Lower leg skin (tissue), 4 donors: ENCODE measurements at regions not wholly inside any gene's neighbourhood (a gene's known extent, or its start where the extent isn't known, plus 50 kb on each side); places are given as distances from the start of the nearest gene placed in this dataset.

Experiments
- DNase-seq, 2 donors: peaks; one replicate each; pipeline ENCODE4 v3.0.0-alpha.2; 2019; ENCODE audit warnings: low spot score in 2 of 2
- H3K4me3 ChIP-seq: fragments of 200-600 bp; sonication (generic); 2 replicates; pipeline ENCODE4 v1.5.1; 2017; ENCODE audit warnings: mild to moderate bottlenecking, low read depth; ENCODE audit not compliant: poor library complexity, severe bottlenecking
- CTCF ChIP-seq, 3 donors: fragments of 450-650 bp; IDR thresholded peaks; one replicate each; pipeline ENCODE4 v1.5.1; 2016; ENCODE audit warnings: antibody characterized with exemption in 3 of 3, mild to moderate bottlenecking in 3 of 3, moderate library complexity in 2 of 3
- POLR2A ChIP-seq, 2 donors: fragments of 450-650 bp; IDR thresholded peaks; one replicate each; pipeline ENCODE4 v1.6.1; 2016 to 2017; ENCODE audit warnings: antibody characterized with exemption in 2 of 2, mild to moderate bottlenecking in 1 of 2, moderate library complexity in 1 of 2
- WGBS, 2 donors: methylation state at CpG; one replicate each; pipeline ENCODE4 v1.1.5; 2018; 5-methylcytosine and 5-hydroxymethylcytosine counted together
- intact Hi-C: fragments of 100-400 bp; cut with DNase I; formaldehyde crosslinking; loops from one replicate; pipeline ENCODE4 v1.15.0; 2023; ENCODE audit warnings: low total_unique reads

GRCh38 chr4:85406185-85406584, 68.8 kb upstream of the ARHGAP24 start:
- no peak overlapping the region for H3K4me3 ChIP-seq
- TF ChIP-seq POLR2A (IDR thresholded peaks at IDR 0.05) (no peak), CTCF (IDR thresholded peaks at IDR 0.05) (no peak)
- no peak for DNase-seq
- intact Hi-C loops = no loop called here
- WGBS, 2 donors = 69 to 73% methylated on average over 2 of the region's 2 CpGs

- WGBS, 2 donors = 87 to 89% methylated on average over 3 of the region's 3 CpGs
- intact Hi-C loops = no loop called here
- TF ChIP-seq CTCF (IDR thresholded peaks at IDR 0.05) (no peak), POLR2A (IDR thresholded peaks at IDR 0.05) (no peak)
- no peak for DNase-seq
- no peak overlapping the region for H3K4me3 ChIP-seq
Measured at GRCh38 chr4:85407546-85407945, 67.4 kb upstream of the ARHGAP24 start.

- H3K4me3 ChIP-seq = no peak overlapping the region
- intact Hi-C loops = no loop called here
- WGBS, 2 donors = 95 to 96% methylated on average over 1 of the region's 1 CpG
- TF ChIP-seq CTCF (IDR thresholded peaks at IDR 0.05) (no peak), POLR2A (IDR thresholded peaks at IDR 0.05) (no peak)
- DNase-seq = no peak
Measured at GRCh38 chr4:85408301-85408700, 66.6 kb upstream of the ARHGAP24 start.

- no peak for TF ChIP-seq POLR2A (IDR thresholded peaks at IDR 0.05)
- TF ChIP-seq CTCF (IDR thresholded peaks at IDR 0.05) = no peak
- intact Hi-C loops = no loop called here
- WGBS, 2 donors = 86 to 93% methylated on average over 2 of the region's 2 CpGs
- DNase-seq = no peak
- no peak overlapping the region for H3K4me3 ChIP-seq
Measured at GRCh38 chr4:85409251-85409650, 65.7 kb upstream of the ARHGAP24 start.

- no peak overlapping the region for H3K4me3 ChIP-seq
- TF ChIP-seq CTCF (IDR thresholded peaks at IDR 0.05) (no peak), POLR2A (IDR thresholded peaks at IDR 0.05) (no peak)
- no peak for DNase-seq
- WGBS, 2 donors = 93 to 97% methylated on average over 5 of the region's 5 CpGs
- intact Hi-C loops = no loop called here
Measured at GRCh38 chr4:85411386-85411785, 63.6 kb upstream of the ARHGAP24 start.

GRCh38 chr4:85414972-85415371, 60.0 kb upstream of the ARHGAP24 start:
- H3K4me3 ChIP-seq = no peak overlapping the region
- 55 to 76% methylated on average over 3 of the region's 3 CpGs for WGBS, 2 donors
- TF ChIP-seq POLR2A (IDR thresholded peaks at IDR 0.05) = no peak
- TF ChIP-seq CTCF (IDR thresholded peaks at IDR 0.05) = no peak
- intact Hi-C loops = no loop called here
- DNase-seq = no peak
